Fibroblast of mammary gland (primary cell): ENCODE measurements at regions not wholly inside any gene's neighbourhood (a gene's known extent, or its start where the extent isn't known, plus 50 kb on each side); places are given as distances from the start of the nearest gene placed in this dataset.

ENCODE experiments used
- DNase-seq: peaks from one replicate; pipeline ENCODE4 v3.0.0-alpha.2; 2010; ENCODE audit warnings: low read depth
- H3K4me3 ChIP-seq: 2 replicates; pipeline ENCODE4 v1.5.1; 2011; ENCODE audit warnings: low read depth, mild to moderate bottlenecking, low read length, moderate library complexity; ENCODE audit not compliant: control insufficient read depth
- TF ChIP-seq, protein P1 (sequence below): conservative IDR thresholded peaks from 2 replicates; pipeline ENCODE4 v1.5.1; 2011; ENCODE audit warnings: low read depth, low read length, inconsistent platforms; ENCODE audit not compliant: control insufficient read depth, insufficient read depth

DNA sequence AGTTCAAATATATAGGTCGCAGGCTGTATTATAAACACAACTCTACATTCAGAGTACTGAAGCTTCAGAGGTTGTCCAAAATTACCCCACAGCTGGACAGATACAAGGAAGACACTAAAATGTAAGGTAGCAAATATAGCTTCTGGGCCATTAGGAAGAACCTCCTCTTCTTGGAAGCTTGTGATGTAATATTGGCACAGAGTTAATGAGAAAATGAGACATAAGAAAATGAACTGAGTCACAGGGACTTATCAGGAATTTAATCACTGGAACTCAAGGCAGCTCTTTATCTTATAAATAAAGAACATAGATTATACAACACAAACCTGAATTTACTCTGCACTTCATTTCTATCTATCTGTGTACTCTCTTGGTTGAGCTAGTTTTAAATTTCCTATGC, 344.7 kb downstream of the PCDH10 start:
- TF ChIP-seq, protein P1, sequence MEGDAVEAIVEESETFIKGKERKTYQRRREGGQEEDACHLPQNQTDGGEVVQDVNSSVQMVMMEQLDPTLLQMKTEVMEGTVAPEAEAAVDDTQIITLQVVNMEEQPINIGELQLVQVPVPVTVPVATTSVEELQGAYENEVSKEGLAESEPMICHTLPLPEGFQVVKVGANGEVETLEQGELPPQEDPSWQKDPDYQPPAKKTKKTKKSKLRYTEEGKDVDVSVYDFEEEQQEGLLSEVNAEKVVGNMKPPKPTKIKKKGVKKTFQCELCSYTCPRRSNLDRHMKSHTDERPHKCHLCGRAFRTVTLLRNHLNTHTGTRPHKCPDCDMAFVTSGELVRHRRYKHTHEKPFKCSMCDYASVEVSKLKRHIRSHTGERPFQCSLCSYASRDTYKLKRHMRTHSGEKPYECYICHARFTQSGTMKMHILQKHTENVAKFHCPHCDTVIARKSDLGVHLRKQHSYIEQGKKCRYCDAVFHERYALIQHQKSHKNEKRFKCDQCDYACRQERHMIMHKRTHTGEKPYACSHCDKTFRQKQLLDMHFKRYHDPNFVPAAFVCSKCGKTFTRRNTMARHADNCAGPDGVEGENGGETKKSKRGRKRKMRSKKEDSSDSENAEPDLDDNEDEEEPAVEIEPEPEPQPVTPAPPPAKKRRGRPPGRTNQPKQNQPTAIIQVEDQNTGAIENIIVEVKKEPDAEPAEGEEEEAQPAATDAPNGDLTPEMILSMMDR = no peak
- no peak overlapping the region for H3K4me3 ChIP-seq
- DNase-seq = no peak

DNA sequence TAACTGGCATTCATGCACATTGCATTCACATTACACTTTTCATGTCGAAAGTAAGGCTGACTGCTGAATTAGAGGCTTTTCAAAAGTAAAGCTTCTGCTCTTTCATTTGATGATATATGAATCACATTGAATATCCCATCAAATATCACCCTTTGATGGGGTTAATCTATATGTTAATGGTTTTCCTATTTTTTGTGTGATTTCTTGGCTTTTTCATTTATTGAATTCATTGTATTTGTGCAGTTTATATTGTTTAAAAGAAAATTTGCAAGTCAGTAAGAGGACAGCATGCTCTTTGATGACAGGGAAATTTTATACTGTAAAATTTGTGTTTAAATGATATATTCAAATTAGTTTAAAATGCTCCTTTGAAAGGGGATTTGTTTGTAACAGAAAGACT, 344.1 kb downstream of the PCDH10 start:
- no peak for DNase-seq
- no peak overlapping the region for H3K4me3 ChIP-seq
- TF ChIP-seq, protein P1 = no peak

- no peak overlapping the region for H3K4me3 ChIP-seq
- TF ChIP-seq, protein P1 = no peak
- DNase-seq = no peak
Measured at GRCh38 chr4:133484287-133484686, 335.2 kb downstream of the PCDH10 start.

GRCh38 chr4:133483600-133484246, 334.6 kb downstream of the PCDH10 start:
- DNase-seq = peak; percentile 12
- no peak overlapping the region for H3K4me3 ChIP-seq
- TF ChIP-seq, protein P1 = no peak

DNA sequence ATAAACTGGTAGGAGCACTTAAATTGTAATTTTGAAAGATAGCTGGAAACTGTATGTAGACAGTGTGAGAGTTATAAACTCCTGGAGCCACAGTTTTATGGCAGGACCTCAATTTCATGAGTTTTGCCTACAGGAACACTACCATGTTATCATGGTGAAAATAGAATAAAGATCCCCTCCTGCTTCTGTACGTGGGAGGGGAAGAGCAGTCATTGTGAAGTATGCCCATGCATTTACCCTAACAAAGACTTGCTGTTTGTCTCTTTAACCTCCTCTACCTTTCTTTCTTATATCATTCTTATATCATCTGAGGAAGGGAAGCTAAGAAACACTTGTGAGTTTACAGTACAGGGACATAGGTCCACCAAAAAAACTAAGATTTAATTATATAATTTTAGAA, 327.0 kb downstream of the PCDH10 start:
- no peak overlapping the region for H3K4me3 ChIP-seq
- no peak for DNase-seq
- TF ChIP-seq, protein P1 = no peak

DNA sequence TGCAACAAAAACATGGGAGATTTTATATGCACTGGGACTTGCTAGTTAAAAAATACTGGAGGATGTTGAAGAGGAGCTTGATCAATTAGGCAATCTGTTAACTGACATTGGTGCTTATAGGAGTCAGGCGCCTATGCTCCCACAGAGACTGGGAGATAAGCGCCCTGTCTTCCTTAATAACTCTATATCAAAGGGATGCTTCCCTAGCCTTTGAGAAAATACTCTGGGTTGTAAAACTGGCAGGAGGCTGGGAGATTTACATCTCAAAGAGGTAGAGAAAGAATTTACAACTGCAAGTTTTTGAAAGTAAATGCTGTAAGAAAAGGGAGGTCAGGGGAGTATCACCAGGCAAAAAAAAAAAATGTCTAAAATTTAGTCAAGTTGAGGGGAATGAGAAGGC, 325.4 kb downstream of the PCDH10 start:
- H3K4me3 ChIP-seq = no peak overlapping the region
- no peak for DNase-seq
- TF ChIP-seq, protein P1 = no peak

- TF ChIP-seq, protein P1 = no peak
- no peak overlapping the region for H3K4me3 ChIP-seq
- no peak for DNase-seq
Measured at GRCh38 chr4:133472244-133472643, 323.1 kb downstream of the PCDH10 start.
